ENCODE measurements at regions not wholly inside any gene's neighbourhood (a gene's known extent, or its start where the extent isn't known, plus 50 kb on each side); places are given as distances from the start of the nearest gene placed in this dataset.
"Not testable (repeated sequence)": the region's sequence is repeated elsewhere in the genome, so short reads cannot be mapped to it uniquely, and the experiment has no call there.

GRCh38 chr5:143588933-143589662 lies 185.6 kb upstream of the NR3C1 start:
- peak overlapping the region; percentile 25; the same call in 1 of the 2 replicates for H3K4me3 ChIP-seq (ENCODE audit: low read depth, low read length)
- DNase-seq (ENCODE audit: low read depth) = no peak
- TF ChIP-seq CTCF (IDR thresholded peaks at IDR 0.05; ENCODE audit: low read depth, low read length, missing control alignments) = no peak

GRCh38 chr5:143588121-143588520 lies 184.6 kb upstream of the NR3C1 start:
- DNase-seq (ENCODE audit: low read depth); H3K4me3 ChIP-seq (ENCODE audit: low read depth, low read length): not testable (repeated sequence)

DNA sequence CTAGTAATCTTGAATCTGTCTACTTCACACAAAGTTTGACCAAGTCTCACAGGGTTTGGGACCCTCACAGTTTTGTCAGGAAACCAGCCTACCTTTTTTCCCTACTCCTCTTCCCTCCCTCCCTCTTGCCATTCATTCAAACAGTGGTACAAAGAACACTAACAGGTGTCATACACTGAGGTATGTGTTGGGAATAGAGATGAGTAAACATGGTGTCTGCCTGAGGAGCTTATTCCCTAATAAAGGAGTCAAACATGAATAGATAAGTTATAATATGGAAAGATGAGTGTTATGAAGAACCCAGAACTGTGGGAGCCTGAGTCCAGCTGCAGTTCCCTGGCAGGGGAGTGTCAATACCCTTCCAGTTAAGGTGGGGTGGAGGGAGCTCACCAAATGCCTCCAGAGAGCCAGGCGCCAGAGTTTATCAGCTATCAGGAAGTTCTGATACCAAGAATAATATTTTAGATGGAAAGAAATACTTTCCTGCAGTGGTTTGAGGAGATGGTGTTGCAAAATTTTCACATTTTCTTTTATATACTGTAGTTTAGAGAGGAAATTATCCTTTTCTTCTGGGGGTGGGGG lies 183.4 kb upstream of the NR3C1 start:
- H3K4me3 ChIP-seq (ENCODE audit: low read depth, low read length) = no peak overlapping the region
- DNase-seq (ENCODE audit: low read depth) = no peak
- no peak for TF ChIP-seq CTCF (IDR thresholded peaks at IDR 0.05; ENCODE audit: low read depth, low read length, missing control alignments)

DNA sequence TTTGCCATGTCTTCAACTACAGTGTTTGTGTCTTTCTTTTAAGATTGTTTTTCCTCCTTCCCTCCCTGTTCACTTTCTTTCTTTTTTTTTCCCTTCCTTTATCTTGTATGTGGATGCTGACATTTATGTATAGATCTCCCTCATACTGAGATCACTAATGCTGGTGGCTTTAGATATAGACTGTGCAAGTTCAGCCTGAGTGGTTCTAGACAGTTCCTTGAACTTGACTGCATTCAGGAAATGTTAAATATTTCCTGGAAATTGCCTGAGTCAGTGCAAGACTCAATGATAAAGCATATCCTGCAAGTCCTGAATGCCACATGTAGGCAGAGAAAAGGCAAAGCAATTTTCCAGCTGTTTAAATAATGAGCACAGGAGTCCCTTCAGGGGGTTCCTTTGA lies 182.5 kb upstream of the NR3C1 start:
- no peak overlapping the region for H3K4me3 ChIP-seq (ENCODE audit: low read depth, low read length)
- no peak for TF ChIP-seq CTCF (IDR thresholded peaks at IDR 0.05; ENCODE audit: low read depth, low read length, missing control alignments)
- DNase-seq (ENCODE audit: low read depth) = no peak

DNA sequence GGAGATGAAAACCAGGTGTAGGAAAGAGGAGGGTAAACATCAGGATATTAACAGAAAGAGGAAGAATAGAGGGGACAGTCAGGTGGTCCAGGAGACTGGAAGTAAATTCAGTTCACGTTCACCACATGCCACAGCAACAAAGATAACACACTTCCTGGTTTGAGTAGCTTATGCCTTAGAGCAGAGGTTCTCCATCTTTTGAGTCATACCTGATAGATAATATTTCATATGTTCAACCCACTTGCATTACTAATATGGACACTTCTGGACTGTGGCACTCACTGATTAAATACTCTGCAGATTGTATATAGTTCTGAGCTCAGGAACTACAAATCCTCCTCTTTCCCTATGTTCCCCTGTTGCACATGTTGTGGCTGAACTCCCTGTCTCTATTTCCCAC lies 179.9 kb upstream of the NR3C1 start:
- no peak for TF ChIP-seq CTCF (IDR thresholded peaks at IDR 0.05; ENCODE audit: low read depth, low read length, missing control alignments)
- no peak overlapping the region for H3K4me3 ChIP-seq (ENCODE audit: low read depth, low read length)
- DNase-seq (ENCODE audit: low read depth) = no peak

- no peak overlapping the region for H3K4me3 ChIP-seq (ENCODE audit: low read depth, low read length)
- TF ChIP-seq CTCF (IDR thresholded peaks at IDR 0.05; ENCODE audit: low read depth, low read length, missing control alignments) = no peak
- no peak for DNase-seq (ENCODE audit: low read depth)
Measured at GRCh38 chr5:143582869-143583268, 179.4 kb upstream of the NR3C1 start.

GRCh38 chr5:143582176-143582575 lies 178.7 kb upstream of the NR3C1 start:
- DNase-seq (ENCODE audit: low read depth) = no peak
- no peak overlapping the region for H3K4me3 ChIP-seq (ENCODE audit: low read depth, low read length)
- TF ChIP-seq CTCF (IDR thresholded peaks at IDR 0.05; ENCODE audit: low read depth, low read length, missing control alignments) = no peak

Data from GM12864 (cell line).